Nephron (organoid): ENCODE measurements at regions not wholly inside any gene's neighbourhood (a gene's known extent, or its start where the extent isn't known, plus 50 kb on each side); places are given as distances from the start of the nearest gene placed in this dataset.

Experiments used
- H3K27ac Mint-ChIP-seq, 3 experiments: 2 replicates each; pipeline ENCODE4 v1.8.0; 2020; ENCODE audit warnings: mixed read lengths in 3 of 3, mild to moderate bottlenecking in 2 of 3, moderate library complexity in 1 of 3
- H3K27me3 Mint-ChIP-seq: 2 replicates; pipeline ENCODE4 v1.8.0; 2021; ENCODE audit warnings: low read depth, mild to moderate bottlenecking, moderate library complexity, mixed read lengths
- H3K36me3 Mint-ChIP-seq: 2 replicates; pipeline ENCODE4 v1.8.0; 2020; ENCODE audit warnings: low read depth, mixed read lengths
- H3K4me1 Mint-ChIP-seq: 2 replicates; pipeline ENCODE4 v1.8.0; 2020; ENCODE audit warnings: mixed read lengths
- H3K4me3 Mint-ChIP-seq, 3 experiments: 2 replicates each; pipeline ENCODE4 v1.8.0; 2020; ENCODE audit warnings: mild to moderate bottlenecking in 3 of 3, mixed read lengths in 3 of 3, moderate library complexity in 2 of 3
- H3K9me3 Mint-ChIP-seq: 2 replicates; pipeline ENCODE4 v1.8.0; 2020; ENCODE audit warnings: mixed read lengths
- CTCF ChIP-seq, 3 experiments: fragments of 200-600 bp; sonication (generic); IDR thresholded peaks; one replicate each; pipeline ENCODE4 v1.5.0; 2021; ENCODE audit warnings: antibody characterized with exemption in 3 of 3; ENCODE audit not compliant: unreplicated experiment in 3 of 3

GRCh38 chr11:69996451-69996850 is 81.7 kb upstream of the ANO1 start:
- H3K9me3 Mint-ChIP-seq: peaks cover 7% of the 10 kb centered on the region

GRCh38 chr11:69997352-69997751 is 80.8 kb upstream of the ANO1 start:
- Mint-ChIP-seq H3K36me3 (no peaks in the 10 kb centered on the region), H3K4me3 (no peak overlapping the region), H3K4me1 (no peaks in the 10 kb centered on the region), H3K27me3 (peaks cover 22% of the 10 kb centered on the region), H3K27ac (no peak overlapping the region), H3K9me3 (peaks cover 7% of the 10 kb centered on the region)
- no peak for TF ChIP-seq CTCF (IDR thresholded peaks at IDR 0.05; ENCODE audit: unreplicated experiment in 3 of 3)

More at GRCh38 chr11:69996451-69996850, 81.7 kb upstream of the ANO1 start:
- TF ChIP-seq CTCF (IDR thresholded peaks at IDR 0.05; ENCODE audit: unreplicated experiment in 3 of 3): no peak
- no peak overlapping the region for H3K27ac Mint-ChIP-seq
- H3K27me3 Mint-ChIP-seq: peaks cover 27% of the 10 kb centered on the region
- no peaks in the 10 kb centered on the region for H3K4me1 Mint-ChIP-seq
- H3K4me3 Mint-ChIP-seq: no peak overlapping the region
- no peaks in the 10 kb centered on the region for H3K36me3 Mint-ChIP-seq

GRCh38 chr11:69999721-70000120 is 78.4 kb upstream of the ANO1 start:
- H3K4me3 Mint-ChIP-seq: no peak overlapping the region
- H3K27me3 Mint-ChIP-seq: peaks cover 24% of the 10 kb centered on the region
- H3K9me3 Mint-ChIP-seq: peaks cover 3% of the 10 kb centered on the region
- no peaks in the 10 kb centered on the region for H3K4me1 Mint-ChIP-seq
- H3K36me3 Mint-ChIP-seq: no peaks in the 10 kb centered on the region
- no peak for TF ChIP-seq CTCF (IDR thresholded peaks at IDR 0.05; ENCODE audit: unreplicated experiment in 3 of 3)
- no peak overlapping the region for H3K27ac Mint-ChIP-seq

GRCh38 chr11:70000228-70000627 is 77.9 kb upstream of the ANO1 start:
- H3K4me3 Mint-ChIP-seq: no peak overlapping the region
- H3K36me3 Mint-ChIP-seq: no peaks in the 10 kb centered on the region
- no peaks in the 10 kb centered on the region for H3K9me3 Mint-ChIP-seq
- TF ChIP-seq CTCF (IDR thresholded peaks at IDR 0.05; ENCODE audit: unreplicated experiment in 3 of 3): no peak
- H3K27me3 Mint-ChIP-seq: peaks cover 26% of the 10 kb centered on the region
- no peak overlapping the region for H3K27ac Mint-ChIP-seq
- no peaks in the 10 kb centered on the region for H3K4me1 Mint-ChIP-seq

- H3K36me3 Mint-ChIP-seq: no peaks in the 10 kb centered on the region
- H3K27me3 Mint-ChIP-seq: peaks cover 28% of the 10 kb centered on the region
- H3K9me3 Mint-ChIP-seq: no peaks in the 10 kb centered on the region
- no peaks in the 10 kb centered on the region for H3K4me1 Mint-ChIP-seq
- H3K4me3 Mint-ChIP-seq: no peak overlapping the region
- TF ChIP-seq CTCF (IDR thresholded peaks at IDR 0.05; ENCODE audit: unreplicated experiment in 3 of 3): no peak
- H3K27ac Mint-ChIP-seq: no peak overlapping the region
These were observed 76.9 kb upstream of the ANO1 start for GRCh38 chr11:70001246-70001645.

GRCh38 chr11:70002433-70002832 is 75.7 kb upstream of the ANO1 start:
- H3K27ac Mint-ChIP-seq: no peak overlapping the region
- H3K4me3 Mint-ChIP-seq: no peak overlapping the region
- H3K36me3 Mint-ChIP-seq: no peaks in the 10 kb centered on the region
- no peaks in the 10 kb centered on the region for H3K9me3 Mint-ChIP-seq
- no peak for TF ChIP-seq CTCF (IDR thresholded peaks at IDR 0.05; ENCODE audit: unreplicated experiment in 3 of 3)
- no peaks in the 10 kb centered on the region for H3K4me1 Mint-ChIP-seq
- peaks cover 35% of the 10 kb centered on the region for H3K27me3 Mint-ChIP-seq
